GM19043 (cell line): ENCODE measurements at regions not wholly inside any gene's neighbourhood (a gene's known extent, or its start where the extent isn't known, plus 50 kb on each side); places are given as distances from the start of the nearest gene placed in this dataset.

Experiments
- ATAC-seq: cut with Tn5 transposase; IDR thresholded peaks from one replicate; pipeline ENCODE4 v1.9.1; 2021; ENCODE audit warnings: low read depth; ENCODE audit not compliant: unreplicated experiment

DNA sequence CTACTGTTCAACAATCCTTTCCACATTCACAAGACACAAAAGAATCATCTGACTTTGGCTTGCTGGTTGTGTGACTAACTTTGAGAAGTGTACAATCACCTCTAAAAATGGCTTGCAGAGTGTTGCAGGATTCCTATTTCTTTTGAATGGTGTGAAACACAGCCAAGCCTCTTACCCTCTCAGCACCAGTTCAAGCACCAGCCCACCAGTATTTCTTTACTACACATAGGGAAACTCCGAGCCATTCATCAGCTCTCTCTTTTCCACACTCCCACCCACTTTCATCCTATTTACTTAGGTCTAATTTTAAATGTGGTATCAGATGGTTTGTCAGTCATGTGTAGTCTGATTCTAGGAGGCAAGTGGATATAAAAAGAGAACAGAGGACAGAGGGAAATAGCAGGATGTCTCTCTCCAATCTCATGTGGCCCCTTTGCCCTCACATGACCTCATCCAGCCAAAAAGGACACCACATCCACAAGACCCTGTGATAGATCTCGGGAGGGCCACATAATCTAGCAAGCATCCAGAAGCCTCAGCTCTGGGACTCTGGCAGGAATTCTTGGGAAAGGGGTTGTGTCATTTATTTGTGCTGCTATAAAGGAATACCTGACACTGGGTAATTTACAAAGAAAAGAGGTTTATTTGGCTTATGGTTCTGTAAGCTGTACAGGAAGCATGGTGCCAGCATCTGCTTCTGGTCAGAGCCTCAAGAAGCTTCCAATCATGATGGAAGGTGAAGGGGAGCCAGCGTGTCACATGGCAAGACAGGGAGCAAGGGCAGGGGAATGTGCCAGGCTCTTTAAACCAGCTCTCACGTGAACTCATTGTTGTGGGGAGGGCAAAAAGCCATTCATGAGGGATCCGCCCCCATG is 66.8 kb upstream of the NEBL start:
- ATAC-seq, result no peak

DNA sequence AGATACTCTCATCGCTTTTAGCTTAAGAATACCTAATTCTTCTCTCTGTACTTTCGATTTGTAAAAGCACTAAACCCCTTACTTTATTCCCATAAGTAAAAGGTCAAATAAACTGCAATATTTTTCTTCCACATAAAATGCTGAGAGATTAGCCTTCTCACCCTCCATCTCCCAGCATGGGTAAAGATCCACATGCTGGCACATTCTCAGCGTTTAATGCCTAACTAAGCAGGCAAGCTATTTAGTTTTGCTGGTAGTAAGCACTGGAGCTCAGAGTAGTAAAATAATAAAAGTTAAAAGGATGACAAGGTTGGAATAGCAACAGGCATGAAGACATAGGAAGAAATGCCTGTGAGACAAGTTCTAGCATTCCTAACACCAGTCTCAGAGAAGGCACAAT is 65.9 kb upstream of the NEBL start:
- no peak for ATAC-seq

DNA sequence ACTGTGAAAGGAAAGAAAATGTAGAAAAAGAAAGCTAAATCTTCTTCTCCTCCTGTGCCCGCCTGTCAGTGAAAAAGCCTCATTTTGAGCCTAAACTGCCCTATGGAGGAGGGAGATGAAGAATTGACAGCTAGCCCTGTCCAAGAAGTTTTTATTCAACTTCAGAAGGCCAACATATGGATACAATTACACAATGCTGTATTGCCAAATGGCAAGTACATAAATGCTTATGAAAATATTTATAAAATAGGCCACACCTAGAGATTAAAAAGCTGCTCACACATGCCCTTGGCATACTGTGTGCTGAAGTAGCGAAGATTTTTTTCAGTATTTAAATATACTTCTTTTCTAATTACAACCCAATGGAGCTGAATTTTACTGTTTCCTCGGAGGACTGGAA is 65.1 kb upstream of the NEBL start:
- ATAC-seq, result no peak

DNA sequence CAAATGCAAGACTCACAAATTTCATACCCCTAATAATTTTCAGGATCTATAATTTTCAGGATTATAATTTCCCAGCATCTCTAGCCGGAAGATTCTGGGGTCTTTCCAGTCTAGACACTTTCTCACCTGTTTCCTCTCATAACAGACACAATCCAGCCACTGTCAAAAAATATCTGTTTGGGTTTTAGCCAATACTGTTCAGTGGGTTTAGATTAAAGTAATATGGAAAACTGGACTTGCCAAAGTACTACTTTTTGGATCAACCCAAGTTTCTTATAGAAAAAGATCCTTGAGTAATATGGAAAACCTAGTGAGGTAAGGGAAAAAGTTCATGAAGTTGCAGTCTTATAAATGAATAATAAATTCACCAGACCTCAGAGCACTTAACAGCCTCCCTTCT is 62.1 kb upstream of the NEBL start:
- ATAC-seq, result no peak

DNA sequence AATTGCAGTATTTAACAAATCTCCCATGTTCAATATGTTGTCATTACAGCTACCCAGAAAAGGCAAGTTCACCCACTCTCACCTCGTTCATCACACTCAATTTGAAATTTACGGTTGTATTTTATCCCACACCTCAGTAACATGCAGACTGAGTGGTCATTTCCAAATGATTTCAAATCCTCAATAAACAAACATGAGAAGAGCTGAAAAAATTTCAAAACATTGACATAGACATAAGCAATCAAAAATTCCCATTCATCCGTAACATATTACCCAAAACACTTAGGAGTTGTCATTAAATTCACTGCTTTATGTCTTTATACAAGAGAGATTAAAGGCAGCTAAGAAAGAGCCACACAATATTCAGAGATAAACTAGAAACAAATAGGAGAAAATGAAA is 61.7 kb upstream of the NEBL start:
- ATAC-seq, result no peak

DNA sequence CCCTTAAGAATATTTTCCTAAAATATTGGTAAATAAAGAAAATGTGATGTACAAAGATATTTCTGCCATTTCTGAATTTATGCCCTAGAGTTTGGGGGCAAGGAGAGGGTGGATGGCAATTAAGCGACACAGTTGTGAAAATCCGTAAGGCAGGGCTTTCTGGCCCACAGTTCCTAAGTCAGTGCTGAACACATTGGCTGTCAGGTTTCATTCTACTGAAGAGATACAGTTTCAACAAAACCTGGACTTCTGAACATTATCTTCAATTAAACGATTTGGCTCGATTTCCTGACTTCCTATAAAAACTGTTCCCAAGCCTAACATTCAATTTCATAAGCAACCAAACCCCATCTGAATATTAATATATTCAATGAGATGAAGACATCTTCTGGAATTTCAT is 61.1 kb upstream of the NEBL start:
- no peak for ATAC-seq

DNA sequence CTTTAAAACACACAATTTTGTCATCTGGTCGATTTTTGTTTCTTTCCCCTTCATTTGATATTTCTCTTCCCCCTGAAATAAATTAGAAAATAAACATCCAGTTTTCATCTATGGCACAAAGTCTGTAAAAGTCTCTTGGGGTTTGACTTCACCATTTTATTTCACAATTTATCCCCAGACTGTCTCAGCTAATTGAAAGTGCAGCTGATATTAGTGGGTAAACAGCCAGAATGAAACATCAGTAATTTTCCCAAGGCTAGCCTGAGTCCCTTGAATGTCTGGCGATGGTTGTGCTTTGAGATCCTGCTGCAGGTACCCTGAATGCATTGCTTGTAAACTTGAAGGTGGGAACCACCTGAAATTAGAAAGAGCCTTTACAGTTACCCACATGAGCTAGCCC is 60.6 kb upstream of the NEBL start:
- no peak for ATAC-seq

DNA sequence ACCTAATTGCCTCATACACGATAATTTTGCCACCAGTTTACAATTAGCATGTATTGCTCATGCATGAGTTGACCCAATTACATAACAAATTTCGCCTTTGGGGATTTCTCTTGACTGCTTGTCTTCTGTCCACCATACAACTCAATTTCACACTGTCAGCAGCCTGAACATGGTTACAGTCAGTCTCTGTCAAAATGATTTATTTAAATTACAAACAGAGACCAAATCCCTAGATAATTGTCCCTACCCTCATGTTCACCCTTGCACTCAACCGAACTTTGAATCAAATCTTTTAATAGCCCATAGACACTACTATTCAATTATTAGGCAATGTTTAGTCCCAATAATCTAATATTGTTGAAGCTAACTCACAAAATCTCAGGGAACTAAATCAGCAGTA is 59.7 kb upstream of the NEBL start:
- ATAC-seq, result no peak

DNA sequence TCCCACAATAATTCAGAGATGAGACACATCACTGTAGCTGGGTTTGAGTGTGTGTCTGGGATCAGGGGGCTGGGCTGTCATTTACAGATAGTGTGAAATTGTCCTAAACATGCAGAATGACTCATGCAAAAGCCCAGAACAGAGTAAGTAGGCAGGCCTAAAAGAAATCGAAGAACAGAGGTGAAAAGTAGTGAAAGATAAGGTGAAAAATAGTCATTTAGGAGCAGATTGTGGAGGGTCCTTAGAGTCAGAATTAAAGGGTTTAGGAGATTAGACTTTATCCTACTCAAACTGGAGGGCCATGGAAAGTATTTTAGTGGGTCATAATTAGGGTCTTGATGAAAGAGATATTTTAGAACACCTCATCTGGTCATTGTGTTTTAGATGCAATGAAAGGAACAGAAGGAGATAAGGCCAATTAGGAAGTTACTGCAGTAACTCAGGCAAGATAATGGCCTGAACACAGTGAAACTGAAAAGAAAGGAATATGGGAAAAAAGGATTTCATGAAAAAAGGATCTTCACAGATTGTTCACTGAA is 58.3 kb upstream of the NEBL start:
- ATAC-seq, result no peak

DNA sequence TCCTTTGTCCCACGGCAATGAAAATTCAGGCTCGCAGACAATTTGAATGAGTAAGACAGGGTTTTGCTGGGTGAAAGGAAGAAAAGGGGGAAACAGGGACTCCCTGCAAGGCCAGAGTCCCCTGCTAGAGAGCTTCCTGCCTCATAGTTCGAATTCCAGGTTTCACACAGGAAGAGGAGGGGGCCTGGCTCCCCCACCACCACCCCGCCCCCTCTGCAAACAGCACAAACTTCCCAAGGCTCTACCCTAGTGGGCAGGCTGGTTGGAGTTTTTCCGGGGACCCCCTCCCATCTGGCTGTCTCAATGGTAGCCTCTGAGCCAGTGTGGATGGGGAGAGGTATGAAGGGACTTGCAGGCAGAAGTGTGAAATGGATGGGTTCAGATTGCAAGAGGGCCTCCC is 57.4 kb upstream of the NEBL start:
- ATAC-seq, result no peak

DNA sequence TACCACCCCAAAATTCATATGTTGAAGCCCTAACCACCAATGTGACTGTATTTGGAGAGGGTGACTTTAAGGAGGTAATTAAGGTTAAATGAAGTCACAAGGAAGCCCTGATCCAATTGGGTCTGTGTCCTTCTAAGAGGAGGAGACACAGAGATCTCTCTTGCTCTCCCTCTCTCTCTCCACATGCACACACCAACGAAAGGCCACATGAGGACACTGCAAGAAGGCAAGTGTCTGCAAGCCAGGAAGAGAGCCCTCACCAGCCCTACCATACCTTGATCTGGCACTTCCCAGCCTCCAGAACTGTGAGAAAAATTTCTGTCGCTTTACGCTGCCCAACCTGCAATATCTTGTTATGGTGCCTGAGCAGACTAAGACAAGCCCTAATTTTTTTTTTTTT is 56.0 kb upstream of the NEBL start:
- no peak for ATAC-seq

DNA sequence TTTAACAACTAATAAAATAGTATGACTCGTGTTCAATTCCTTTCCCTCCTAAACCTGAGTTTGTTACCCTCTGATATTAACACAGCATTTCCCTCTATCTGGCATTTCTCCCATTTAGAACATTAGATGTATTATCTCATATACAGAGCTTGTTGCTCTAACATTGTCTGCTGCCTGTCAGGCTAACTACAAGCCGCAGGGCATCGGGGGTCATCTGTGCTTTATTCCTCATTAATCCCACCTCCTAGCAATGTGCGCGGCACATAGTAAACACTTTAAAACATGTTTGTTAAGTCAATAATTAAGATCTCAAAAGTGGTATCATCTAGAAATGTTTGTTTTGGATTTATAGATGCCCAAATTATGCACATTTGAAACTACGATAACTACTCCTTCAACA is 52.9 kb upstream of the NEBL start:
- ATAC-seq, result no peak

DNA sequence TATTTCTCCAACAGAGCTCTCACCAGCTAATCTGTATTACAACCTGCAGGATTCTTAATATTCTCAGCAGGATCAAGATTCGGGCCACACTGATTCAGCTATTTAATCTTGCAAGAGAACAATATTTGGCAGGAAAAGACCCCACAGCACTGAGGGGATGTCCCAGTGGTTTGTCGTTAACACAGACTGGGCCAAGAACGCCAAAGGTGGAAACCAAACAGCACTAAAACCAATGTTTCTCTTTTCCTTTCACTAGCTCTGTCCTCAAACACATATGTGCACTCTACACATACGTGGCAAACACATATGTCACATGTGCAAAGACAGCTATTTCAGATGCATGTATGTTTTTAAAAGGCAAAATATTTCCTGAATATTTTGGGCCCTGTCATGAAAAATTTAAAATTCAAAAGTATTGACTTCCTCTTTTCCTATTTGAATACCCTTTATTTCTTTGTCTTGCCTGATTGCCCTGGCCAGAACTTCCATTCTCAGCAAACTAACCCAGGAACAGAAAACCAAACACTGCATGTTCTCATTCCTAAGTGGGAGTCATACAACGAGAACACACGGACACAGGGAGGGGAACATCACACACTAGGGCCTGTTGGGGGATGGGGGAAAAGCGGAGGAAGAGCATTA is 51.7 kb upstream of the NEBL start:
- peak; percentile 72 for ATAC-seq
